ENCODE measurements at regions not wholly inside any gene's neighbourhood (a gene's known extent, or its start where the extent isn't known, plus 50 kb on each side); places are given as distances from the start of the nearest gene placed in this dataset.

GRCh38 chr7:155984028-155984580 is 171.8 kb upstream of the SHH start:
- Histone ChIP-seq H3K36me3 (replicated peaks in 1 of 2; ENCODE audit: control extremely low read depth in 1 of 2, control insufficient read depth in 1 of 2, extremely low read depth in 1 of 2, insufficient read depth in 2 of 2, low read length in 1 of 2) (no peaks in the 10 kb centered on the region), H3K9me3 (ENCODE audit: control extremely low read depth in 1 of 3, control insufficient read depth in 2 of 3, insufficient read depth in 1 of 3, low read length in 2 of 3) (peaks cover 0 to 6% (median 0%) of the 10 kb centered on the region in 3 donors), H3K9ac (ENCODE audit: low read length) (no peak overlapping the region), H3K4me3 (ENCODE audit: control extremely low read depth in 1 of 5, extremely low read depth in 1 of 5, insufficient read depth in 1 of 5, low read depth in 2 of 5, low read length in 4 of 5) (no peak overlapping the region), H3K4me1 (ENCODE audit: control insufficient read depth in 2 of 2, insufficient read depth in 2 of 2, low read length in 2 of 2) (no peaks in the 10 kb centered on the region), H3K27ac (ENCODE audit: low read length in 2 of 2) (no peak overlapping the region), H3K79me2 (ENCODE audit: control insufficient read depth, insufficient read depth, low read length) (no peaks in the 10 kb centered on the region), H4K20me1 (ENCODE audit: control insufficient read depth, insufficient read depth, low read length, poor library complexity, severe bottlenecking) (no peaks in the 10 kb centered on the region), H2AFZ (ENCODE audit: insufficient read depth, low read depth, low read length, poor library complexity, severe bottlenecking) (no peak overlapping the region), H3K27me3 (replicated peaks in 1 of 4; ENCODE audit: control extremely low read depth in 1 of 4, control insufficient read depth in 3 of 4, insufficient read depth in 4 of 4, low read length in 3 of 4) (no peaks in the 10 kb centered on the region), H3K4me2 (replicated peaks; ENCODE audit: low read depth, low read length, poor library complexity, severe bottlenecking) (no peak overlapping the region)
- ATAC-seq (ENCODE audit: low read depth) (no peak), DNase-seq (no peak)
- no peaks in the 10 kb centered on the region for H3K4me1 Mint-ChIP-seq
- CTCF ChIA-PET = no interaction called here
- intact Hi-C loops (cut with micrococcal nuclease) = no loop called here
- POLR2A ChIA-PET = no interaction called here
- H3K9me3 Mint-ChIP-seq (ENCODE audit: insufficient read depth) = no peaks in the 10 kb centered on the region
- H3K4me3 Mint-ChIP-seq = no peak overlapping the region
- TF ChIP-seq CTCF (IDR thresholded peaks at IDR 0.05) = no peak
- no peak for TF ChIP-seq EZH2 (IDR thresholded peaks at IDR 0.05; ENCODE audit: borderline replicate concordance, insufficient read depth, low read depth, low read length, poor library complexity, severe bottlenecking)
- no peak overlapping the region for H3K27ac Mint-ChIP-seq
- 78% methylated on average over 10 of the region's 10 CpGs for WGBS (ENCODE audit: insufficient coverage)
- no peaks in the 10 kb centered on the region for H3K27me3 Mint-ChIP-seq

- no peak for DNase-seq
Measured at GRCh38 chr7:155983176-155983815, 171.0 kb upstream of the SHH start.

More at GRCh38 chr7:155983176-155983815, 171.0 kb upstream of the SHH start:
- ChIA-PET CTCF (no interaction called here), POLR2A (interaction anchor here (0.6 kb wide), 1 partner anchor 390 kb away, joined by 5 read pairs; no protein-coding TSS in a partner anchor)
- no peak overlapping the region for H2AFZ ChIP-seq (ENCODE audit: insufficient read depth, low read depth, low read length, poor library complexity, severe bottlenecking)
- no peaks in the 10 kb centered on the region for H3K4me1 Mint-ChIP-seq
- peaks cover 0 to 6% (median 0%) of the 10 kb centered on the region in 3 donors for H3K9me3 ChIP-seq (ENCODE audit: control extremely low read depth in 1 of 3, control insufficient read depth in 2 of 3, insufficient read depth in 1 of 3, low read length in 2 of 3)
- no peaks in the 10 kb centered on the region for H3K79me2 ChIP-seq (ENCODE audit: control insufficient read depth, insufficient read depth, low read length)
- no peaks in the 10 kb centered on the region for H3K27me3 Mint-ChIP-seq
- no peak overlapping the region for H3K27ac ChIP-seq (ENCODE audit: low read length in 2 of 2)
- no peak overlapping the region for H3K4me2 ChIP-seq (replicated peaks; ENCODE audit: low read depth, low read length, poor library complexity, severe bottlenecking)
- 87% methylated on average over 14 of the region's 14 CpGs for WGBS (ENCODE audit: insufficient coverage)
- H3K27ac Mint-ChIP-seq = no peak overlapping the region
- no peaks in the 10 kb centered on the region for H3K4me1 ChIP-seq (ENCODE audit: control insufficient read depth in 2 of 2, insufficient read depth in 2 of 2, low read length in 2 of 2)
- H3K4me3 ChIP-seq (ENCODE audit: control extremely low read depth in 1 of 5, extremely low read depth in 1 of 5, insufficient read depth in 1 of 5, low read depth in 2 of 5, low read length in 4 of 5) = no peak overlapping the region
- H3K9ac ChIP-seq (ENCODE audit: low read length) = no peak overlapping the region
- TF ChIP-seq CTCF (IDR thresholded peaks at IDR 0.05) (no peak), EZH2 (IDR thresholded peaks at IDR 0.05; ENCODE audit: borderline replicate concordance, insufficient read depth, low read depth, low read length, poor library complexity, severe bottlenecking) (no peak)
- intact Hi-C loops (cut with micrococcal nuclease) = no loop called here
- no peaks in the 10 kb centered on the region for H4K20me1 ChIP-seq (ENCODE audit: control insufficient read depth, insufficient read depth, low read length, poor library complexity, severe bottlenecking)
- H3K4me3 Mint-ChIP-seq = no peak overlapping the region
- H3K9me3 Mint-ChIP-seq (ENCODE audit: insufficient read depth) = no peaks in the 10 kb centered on the region
- no peak for ATAC-seq (ENCODE audit: low read depth)
- no peaks in the 10 kb centered on the region for H3K27me3 ChIP-seq (replicated peaks in 1 of 4; ENCODE audit: control extremely low read depth in 1 of 4, control insufficient read depth in 3 of 4, insufficient read depth in 4 of 4, low read length in 3 of 4)
- H3K36me3 ChIP-seq (replicated peaks in 1 of 2; ENCODE audit: control extremely low read depth in 1 of 2, control insufficient read depth in 1 of 2, extremely low read depth in 1 of 2, insufficient read depth in 2 of 2, low read length in 1 of 2) = no peaks in the 10 kb centered on the region

All from B cell (primary cell).